HG03442 (cell line): ENCODE measurements at regions not wholly inside any gene's neighbourhood (a gene's known extent, or its start where the extent isn't known, plus 50 kb on each side); places are given as distances from the start of the nearest gene placed in this dataset.
"Not testable (repeated sequence)": the region's sequence is repeated elsewhere in the genome, so short reads cannot be mapped to it uniquely, and the experiment has no call there.

ENCODE experiments used
- ATAC-seq: cut with Tn5 transposase; IDR thresholded peaks from one replicate; pipeline ENCODE4 v1.9.1; 2021; ENCODE audit warnings: mild to moderate bottlenecking, moderate library complexity; ENCODE audit not compliant: unreplicated experiment

- ATAC-seq = no peak
Observed at GRCh38 chr1:21385022-21385421, 54.9 kb upstream of the NBPF3 start.

GRCh38 chr1:21384620-21385019, 55.3 kb upstream of the NBPF3 start:
- ATAC-seq = no peak

DNA sequence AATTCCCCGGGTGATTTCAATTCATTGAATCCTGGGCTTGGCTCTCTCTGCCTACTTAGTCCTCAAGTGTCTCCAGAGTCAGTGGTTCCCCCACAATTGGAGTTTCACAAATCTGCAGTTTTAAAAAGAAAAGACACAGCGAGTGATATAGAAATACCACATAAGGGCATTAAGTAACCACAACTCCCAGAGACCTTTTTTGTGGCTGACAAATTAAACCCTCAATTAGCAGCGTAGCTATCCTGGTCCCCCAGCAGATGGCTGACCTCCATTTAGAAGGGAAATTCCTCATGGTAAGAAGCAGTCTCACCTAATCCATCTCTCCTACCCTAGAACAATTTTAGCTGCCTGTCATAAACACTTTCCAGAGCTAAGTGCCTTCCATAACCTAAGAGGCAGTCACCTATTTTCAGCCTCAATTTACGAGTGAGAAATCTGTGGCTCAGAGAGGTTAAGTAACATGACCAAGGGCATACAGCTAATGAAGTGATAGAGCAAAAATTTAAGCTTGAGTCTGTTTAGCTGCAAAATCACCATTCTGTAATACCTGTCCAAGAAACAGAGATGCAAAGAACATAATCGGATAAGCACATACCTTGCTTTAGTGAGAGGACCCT, 56.0 kb upstream of the NBPF3 start:
- no peak for ATAC-seq

GRCh38 chr1:21381354-21381753, 58.6 kb upstream of the NBPF3 start:
- no peak for ATAC-seq

DNA sequence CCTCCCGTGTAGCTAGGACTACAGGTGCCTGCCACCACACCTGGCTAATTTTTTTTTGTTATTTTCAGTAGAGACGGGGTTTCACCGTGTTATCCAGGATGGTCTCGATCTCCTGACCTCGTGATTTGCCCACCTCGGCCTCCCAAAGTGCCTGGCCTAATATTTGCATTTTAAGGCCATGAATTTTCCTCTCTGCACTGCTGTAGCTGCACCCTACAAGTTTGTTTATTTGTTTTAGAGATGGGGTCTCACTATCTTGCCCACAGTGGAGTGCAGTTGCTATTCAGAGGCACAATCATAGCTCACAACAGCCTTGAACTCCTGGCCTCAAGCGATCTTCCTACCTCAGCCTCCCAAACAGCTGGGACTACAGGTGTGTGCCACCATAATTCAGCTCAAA, 59.8 kb upstream of the NBPF3 start:
- not testable (repeated sequence) for ATAC-seq

DNA sequence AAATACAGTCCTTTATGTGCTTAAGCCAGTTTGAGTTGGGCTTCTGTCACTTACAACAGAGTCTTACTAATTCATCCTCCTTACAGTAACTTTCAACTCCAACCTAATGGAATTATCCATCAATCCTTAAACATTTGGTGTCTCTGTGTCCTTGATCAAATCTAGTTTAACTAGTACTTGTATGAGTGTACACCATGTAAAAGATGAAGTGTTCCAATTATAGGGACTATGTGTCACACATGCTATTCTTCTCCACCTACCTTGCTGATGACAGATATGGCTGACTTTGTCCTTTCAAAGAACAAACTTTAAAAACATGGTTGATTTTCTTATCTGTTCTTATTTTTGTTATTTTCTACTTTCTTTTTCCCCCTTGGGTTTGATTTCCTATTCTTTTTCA, 60.4 kb upstream of the NBPF3 start:
- ATAC-seq = no peak

DNA sequence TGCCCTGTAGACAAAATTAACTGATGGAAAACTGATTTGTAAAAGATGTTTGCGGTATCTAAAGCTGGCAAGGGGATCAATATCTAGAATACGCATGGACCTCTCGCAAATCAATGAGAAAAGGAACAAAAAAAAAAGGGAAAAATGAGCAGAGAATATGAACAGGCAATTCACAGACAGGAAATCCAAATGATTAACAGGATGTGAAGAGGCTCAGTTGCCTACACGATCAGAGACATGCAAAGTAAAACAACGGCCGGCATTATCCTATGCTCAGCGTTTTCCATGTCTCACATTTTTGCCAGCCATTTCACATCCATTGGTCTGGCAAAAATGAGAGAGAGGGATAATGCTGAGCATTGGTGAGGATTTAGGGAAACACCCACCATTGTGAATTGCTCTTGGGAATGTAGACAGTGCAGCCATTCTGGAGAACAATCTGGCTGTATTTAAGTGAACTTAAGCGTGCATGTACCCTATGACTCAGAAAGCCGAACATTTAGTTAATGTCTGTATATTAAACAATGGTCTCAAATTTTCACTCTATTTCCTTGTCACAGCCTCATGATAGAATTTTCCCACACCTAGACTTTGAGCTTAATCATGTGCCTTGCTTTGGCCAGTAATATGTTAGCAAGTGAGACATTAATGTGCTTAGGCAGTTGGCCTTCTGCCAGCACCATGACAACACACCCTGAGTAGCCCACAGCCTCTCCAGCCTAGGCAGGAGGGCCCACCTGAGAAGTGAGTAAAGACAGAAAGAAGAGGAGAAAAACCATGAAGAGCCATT, 61.0 kb upstream of the NBPF3 start:
- ATAC-seq = no peak

- no peak for ATAC-seq
Observed at GRCh38 chr1:21372383-21372782, 67.6 kb upstream of the NBPF3 start.

- ATAC-seq = no peak
Observed at GRCh38 chr1:21369905-21370304, 70.0 kb upstream of the NBPF3 start.

- ATAC-seq = no peak
Observed at GRCh38 chr1:21368515-21369289, 71.2 kb upstream of the NBPF3 start.

DNA sequence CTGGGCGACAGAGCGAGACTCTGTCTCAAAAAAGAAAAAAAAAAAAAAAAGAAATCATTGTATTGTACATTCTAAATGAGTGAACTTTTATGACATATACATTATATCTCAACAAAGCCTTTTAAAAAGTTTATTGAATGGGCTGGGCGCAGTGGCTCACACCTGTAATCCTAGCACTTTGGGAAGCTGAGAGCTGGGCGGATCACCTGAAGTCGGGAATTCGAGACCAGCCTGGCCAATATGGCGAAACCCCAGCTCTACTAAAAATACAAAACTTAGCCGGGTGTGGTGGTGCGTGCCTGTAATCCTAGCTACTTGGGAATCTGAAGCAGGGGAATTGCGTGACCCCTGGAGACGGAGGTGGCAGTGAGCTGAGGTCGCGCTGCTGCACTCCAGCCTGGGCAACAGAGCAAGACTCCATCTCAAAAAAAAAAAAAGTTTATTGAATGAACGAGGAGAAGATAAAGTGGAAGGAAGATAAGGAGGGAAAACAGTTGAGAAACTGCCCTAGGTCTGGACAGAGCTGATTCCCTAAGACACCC, 71.9 kb upstream of the NBPF3 start:
- not testable (repeated sequence) for ATAC-seq

- no peak for ATAC-seq
Observed at GRCh38 chr1:21366288-21366687, 73.6 kb upstream of the NBPF3 start.

GRCh38 chr1:21365036-21365435, 74.8 kb upstream of the ECE1 start:
- ATAC-seq = no peak

- ATAC-seq = no peak
Observed at GRCh38 chr1:21362096-21362495, 71.8 kb upstream of the ECE1 start.

DNA sequence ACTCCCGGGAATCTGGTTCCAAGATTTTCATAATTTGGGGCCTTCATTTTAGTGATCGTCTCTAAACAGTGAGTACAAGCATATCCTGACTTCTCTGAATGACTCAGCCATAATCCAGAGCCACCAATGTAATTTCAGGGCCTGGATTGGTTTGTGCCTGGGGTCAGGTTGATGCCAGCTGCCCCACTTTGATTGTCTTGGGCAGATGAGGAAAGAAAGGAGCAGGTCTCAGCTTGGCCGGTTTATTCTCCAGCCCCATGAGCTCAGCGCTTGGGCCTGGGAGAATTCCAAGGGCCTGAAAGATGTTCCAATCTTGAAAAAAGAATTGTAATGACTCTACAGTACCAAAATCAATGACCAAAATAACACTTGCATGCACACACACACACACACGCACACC, 71.2 kb upstream of the ECE1 start:
- no peak for ATAC-seq

DNA sequence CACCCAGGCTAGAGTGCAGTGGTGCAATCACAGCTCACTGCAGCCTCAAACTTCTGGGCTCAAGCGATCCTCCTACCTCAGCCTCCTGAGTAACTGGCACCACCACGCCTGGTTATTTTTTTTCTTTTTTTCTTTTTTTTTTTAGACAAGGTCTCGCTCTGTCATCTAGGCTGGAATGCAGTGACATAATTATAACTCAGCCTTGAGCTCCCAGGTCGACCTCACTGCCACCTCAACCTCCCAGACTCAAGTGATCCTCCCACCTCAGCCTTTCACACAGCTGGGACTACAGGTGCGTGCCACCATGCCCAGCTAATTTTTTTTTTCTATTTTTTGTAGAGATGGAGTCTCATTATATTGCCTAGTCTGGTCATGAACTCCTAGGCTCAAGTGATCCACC, 66.9 kb upstream of the ECE1 start:
- ATAC-seq = no peak

DNA sequence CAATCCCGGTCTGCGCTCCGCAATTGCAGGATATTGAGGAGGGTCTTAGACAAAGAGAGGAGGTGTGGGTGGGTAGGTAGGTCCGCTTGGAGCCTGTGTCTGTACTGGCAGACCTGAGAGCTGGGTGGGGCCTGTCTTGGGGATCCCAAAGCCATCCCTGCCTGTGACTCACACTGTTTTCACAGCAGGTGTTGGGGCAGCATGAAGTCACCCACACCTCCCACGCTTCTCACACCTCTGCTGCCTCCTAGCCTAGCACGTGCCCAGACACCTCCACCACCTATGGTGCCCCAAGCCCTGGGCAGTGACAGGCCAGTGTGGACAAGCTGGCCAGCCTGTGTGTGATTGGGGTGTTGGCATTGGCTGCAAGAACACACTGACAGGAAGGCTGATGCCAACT, 65.7 kb upstream of the ECE1 start:
- ATAC-seq = no peak

DNA sequence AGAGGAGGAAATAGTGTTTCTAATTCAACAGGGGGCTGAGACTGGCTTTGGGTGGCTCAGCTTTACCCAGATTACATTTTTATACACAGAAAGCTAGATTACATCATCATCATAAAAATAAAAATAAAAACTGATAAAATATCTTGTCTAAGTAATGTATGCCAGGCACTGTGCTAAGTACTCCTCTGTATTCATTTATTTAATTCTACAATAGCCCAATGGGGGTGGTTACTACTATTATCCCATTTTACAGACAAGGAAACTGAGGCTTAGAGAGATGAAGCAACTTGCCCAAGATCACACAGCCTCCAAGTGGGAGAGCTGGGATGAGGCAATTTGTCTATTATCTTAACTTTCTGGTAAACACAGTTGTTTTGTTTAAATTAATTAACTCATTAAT, 62.3 kb upstream of the ECE1 start:
- no peak for ATAC-seq

DNA sequence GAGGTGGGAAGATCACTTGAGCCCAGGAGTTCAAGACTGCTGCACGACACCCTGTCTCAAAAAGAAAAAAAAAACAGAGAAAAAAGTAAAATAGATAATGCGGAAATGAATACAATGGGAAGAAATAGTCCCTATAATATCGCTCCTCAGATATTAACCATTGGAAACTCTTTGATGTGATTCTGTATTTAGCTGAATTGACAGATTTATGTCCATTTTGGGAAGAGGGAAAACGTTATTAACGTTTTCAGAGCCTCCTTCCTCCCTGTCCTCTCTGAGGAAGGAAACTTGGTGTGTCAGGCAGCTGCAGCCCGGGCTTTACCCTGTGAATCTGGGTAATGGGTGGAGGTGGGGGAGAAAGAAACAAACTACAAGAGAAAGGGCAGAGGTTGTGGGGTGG, 61.6 kb upstream of the ECE1 start:
- ATAC-seq = no peak

DNA sequence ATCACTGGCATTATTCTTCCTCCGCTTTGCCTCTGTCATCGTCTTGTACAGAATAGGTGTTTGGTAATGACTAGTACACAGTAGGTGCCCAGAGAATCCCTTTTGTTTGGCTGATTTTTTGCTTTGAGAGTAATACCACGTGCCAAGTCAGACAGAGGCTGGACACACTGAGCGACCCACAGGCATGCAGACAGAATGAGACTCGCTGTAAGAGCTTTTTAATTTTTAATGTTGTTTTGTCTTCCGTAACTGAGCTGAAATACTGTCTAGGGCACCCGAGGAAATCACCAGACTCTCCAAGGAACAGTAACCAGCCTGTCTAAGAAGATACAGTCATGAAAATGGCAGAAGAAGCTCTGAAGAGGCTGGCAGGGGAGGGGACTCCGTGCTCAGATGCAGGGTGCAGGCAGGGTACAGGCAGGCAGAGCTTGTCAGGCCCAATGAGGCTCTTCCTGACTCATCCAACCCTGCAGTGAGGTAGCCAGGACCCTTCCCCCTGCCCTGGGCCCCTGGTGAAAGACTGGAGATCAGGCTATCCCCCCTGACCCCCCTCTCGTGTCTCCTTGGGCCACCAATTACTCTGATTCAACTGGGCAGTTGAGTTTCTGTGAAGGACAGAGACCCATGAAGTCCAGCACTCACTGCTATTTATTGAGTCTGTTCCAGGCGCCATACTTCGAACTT, 60.1 kb upstream of the ECE1 start:
- ATAC-seq = no peak

GRCh38 chr1:21349693-21350092, 59.4 kb upstream of the ECE1 start:
- no peak for ATAC-seq
